GM20000 (cell line): ENCODE measurements at regions not wholly inside any gene's neighbourhood (a gene's known extent, or its start where the extent isn't known, plus 50 kb on each side); places are given as distances from the start of the nearest gene placed in this dataset.

ENCODE experiments used
- DNase-seq: peaks from one replicate; pipeline ENCODE4 v3.0.0; 2012; ENCODE audit warnings: low spot score
- CTCF ChIP-seq: IDR thresholded peaks from 2 replicates; pipeline ENCODE4 v1.5.1; 2012; ENCODE audit warnings: mild to moderate bottlenecking, control low read depth; ENCODE audit errors: extremely low read depth, missing control alignments

GRCh38 chr10:121241337-121241736, 356.9 kb downstream of the FGFR2 start:
- DNase-seq: no peak
- TF ChIP-seq CTCF: no peak

- TF ChIP-seq CTCF: no peak
- DNase-seq: no peak
Observed at GRCh38 chr10:121242741-121243608, 355.3 kb downstream of the FGFR2 start.

- no peak for DNase-seq
- no peak for TF ChIP-seq CTCF
Observed at GRCh38 chr10:121243609-121244241, 354.5 kb downstream of the FGFR2 start.

DNA sequence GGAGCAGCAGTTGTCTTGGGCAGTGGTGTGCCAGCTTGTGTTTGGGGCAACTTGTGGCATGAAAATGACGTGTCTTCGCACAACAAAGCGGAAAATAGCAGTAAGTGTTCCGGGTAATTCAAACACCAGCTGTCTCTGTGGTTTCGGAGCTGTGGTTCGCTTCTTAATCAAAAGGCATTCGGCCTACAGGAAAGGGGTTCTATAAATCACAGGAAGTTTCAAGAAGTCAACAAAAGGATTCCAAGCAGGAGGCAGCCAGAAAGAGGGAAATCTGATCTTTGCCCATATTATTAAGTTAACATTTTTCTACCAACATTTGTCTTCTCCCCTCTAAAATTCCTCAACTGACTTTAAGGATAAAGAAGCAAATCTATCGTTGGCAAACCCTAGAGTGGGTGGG, 353.4 kb downstream of the FGFR2 start:
- no peak for DNase-seq
- no peak for TF ChIP-seq CTCF

DNA sequence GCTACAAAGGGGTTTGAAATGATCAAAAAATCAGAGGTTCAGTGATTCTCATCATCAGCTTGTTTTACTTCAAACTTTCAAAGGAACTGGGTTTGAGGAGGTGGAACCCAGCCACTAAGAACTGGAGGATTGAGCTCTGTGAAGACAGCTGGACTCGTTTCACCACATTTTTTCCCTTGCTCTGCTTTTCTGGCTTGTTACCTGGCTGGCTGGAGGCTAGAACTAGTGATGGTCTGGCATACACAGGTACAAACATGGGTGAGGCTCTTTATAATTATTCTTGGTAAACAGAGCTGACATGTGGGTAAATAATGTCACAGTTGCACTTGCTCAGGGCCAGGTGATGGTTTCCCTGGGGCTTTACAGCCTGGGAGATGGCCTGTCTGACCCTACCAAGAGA, 352.5 kb downstream of the FGFR2 start:
- TF ChIP-seq CTCF: no peak
- DNase-seq: no peak

DNA sequence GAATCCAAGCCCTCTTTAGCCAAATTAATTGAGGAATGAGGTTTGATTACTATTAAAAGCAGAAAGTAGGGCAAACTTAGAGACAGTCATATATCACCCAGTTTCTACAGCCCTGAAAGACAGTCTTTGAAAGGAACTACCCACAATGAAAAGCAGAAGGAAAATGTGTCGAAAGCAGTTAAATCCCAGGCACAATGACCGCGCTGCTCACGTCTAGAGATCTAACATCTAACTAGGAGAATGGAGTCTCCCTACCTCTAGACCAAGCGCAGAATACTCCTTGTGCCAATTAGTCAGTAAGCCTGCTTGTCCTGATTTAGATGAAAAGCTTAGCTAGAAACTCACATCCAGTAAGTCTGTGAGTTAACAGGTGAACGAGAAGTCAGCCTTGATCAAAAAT, 350.0 kb downstream of the FGFR2 start:
- no peak for DNase-seq
- no peak for TF ChIP-seq CTCF

- TF ChIP-seq CTCF: no peak
- DNase-seq: no peak
Observed at GRCh38 chr10:121250995-121251764, 347.1 kb downstream of the FGFR2 start.
